ENCODE measurements at regions not wholly inside any gene's neighbourhood (a gene's known extent, or its start where the extent isn't known, plus 50 kb on each side); places are given as distances from the start of the nearest gene placed in this dataset.

DNA sequence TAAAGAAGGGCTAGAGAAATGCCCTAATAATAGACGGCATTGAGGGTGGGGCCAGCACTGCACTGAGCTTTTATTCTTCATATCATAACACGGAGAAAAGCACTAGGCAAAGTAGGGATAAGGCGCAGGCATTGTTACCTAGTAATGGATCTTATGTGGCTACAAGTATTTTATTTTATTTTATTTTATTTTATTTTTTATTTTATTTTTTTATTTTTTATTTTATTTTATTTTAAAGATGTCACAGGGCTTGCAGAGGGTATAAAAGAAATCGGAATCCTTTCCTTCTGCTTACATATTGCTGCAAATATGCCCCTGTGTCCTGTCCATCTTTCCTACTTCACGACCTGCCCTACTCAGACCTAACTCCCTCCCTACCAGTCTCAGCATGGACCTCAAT, 452.0 kb upstream of the KIRREL3 start:
- DNase-seq, result no peak

DNA sequence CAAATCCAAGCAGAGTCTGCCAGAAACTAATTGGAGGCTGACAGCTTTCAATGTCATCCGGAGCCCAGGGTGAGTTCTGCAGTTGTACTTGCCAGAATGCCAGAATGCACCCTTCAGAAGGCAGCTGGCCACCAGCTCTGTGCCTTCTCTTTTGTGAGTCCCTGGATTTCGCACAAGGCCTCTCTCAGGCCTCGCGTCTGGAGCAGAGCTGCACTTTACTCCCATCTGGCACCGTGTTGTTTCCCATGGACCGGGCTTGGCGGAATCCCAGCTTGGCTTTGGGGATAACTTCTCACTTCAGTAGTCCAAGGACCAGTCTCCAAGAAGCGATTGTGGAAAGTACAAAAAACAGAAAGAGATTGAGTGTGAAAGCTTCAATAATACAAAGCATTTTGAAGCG, 451.3 kb upstream of the KIRREL3 start:
- DNase-seq, result no peak

DNA sequence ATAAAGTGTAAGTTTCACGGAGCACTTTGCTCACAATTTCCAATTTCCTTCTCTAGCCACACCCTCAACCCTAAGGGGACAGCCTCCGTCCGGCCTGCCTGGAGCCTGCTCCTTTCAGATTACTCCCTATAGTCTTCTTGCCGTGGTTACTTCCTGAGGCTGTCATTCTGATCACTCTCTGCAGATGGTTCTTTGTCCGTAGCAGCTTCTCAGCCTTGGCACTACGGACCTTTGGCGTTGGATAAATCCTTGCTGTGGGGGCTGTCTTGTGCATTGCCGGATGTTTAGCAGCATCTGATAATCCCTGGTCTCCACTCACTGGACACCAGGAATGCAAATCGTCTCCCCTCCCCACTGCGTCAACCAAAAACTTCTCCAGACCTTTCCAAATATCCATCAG, 447.5 kb upstream of the KIRREL3 start:
- no peak for DNase-seq

DNA sequence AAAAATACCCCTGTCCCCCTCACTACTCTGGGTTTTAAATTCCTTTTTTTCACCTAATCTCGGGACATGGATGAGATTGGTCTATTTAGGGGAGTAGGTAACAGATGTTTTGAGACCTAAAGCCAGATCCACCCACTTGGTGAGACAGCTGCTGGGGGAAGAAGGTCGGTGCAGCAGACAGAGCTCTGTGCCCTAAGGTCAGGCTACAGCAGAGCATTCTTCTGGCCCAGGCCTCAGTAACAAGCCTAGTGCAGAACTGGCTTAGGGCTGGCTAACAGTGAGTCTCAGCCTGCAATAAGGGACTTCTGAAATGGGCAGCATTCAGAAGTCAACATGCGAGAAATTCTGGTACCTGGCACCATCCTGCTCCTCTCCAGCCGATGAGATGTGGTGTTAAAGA, 444.9 kb upstream of the KIRREL3 start:
- DNase-seq, result no peak

DNA sequence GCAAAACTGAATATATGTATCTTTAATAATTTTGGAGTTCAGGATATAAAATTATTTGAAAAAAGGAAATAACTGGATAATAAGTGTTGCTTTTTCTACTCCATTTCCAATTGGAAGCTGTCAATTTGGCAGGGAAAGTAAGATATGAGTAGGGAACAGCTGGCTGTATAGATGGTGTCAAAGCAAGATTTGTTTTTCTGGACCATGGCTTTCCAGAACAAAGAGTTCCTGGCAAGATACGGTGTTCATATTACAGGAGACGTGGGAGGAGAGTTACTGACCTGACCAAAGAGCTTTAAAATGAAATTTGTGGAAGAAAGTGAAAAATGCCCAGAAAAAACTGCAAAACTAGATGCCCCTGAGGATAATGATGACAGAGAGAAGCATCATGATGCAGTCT, 442.7 kb upstream of the KIRREL3 start:
- no peak for DNase-seq

DNA sequence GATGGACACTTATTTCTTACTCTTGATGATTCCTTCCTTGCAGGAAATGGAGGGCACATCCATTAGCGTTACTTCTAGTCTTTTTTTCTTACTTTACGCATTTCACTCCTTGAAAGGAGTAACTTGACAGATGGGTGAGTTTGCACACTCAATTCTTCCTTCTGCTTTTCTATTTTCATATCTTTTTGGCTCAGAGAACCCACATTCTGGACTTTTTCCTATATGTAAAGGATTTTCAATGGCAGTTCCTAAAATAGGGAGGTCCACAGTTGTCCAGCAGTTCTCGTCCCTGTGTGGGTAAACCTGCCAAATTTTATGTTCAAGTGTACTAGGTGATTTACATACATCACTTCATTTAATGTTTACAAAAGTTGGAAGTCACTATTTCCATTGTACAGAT, 440.0 kb upstream of the KIRREL3 start:
- no peak for DNase-seq

DNA sequence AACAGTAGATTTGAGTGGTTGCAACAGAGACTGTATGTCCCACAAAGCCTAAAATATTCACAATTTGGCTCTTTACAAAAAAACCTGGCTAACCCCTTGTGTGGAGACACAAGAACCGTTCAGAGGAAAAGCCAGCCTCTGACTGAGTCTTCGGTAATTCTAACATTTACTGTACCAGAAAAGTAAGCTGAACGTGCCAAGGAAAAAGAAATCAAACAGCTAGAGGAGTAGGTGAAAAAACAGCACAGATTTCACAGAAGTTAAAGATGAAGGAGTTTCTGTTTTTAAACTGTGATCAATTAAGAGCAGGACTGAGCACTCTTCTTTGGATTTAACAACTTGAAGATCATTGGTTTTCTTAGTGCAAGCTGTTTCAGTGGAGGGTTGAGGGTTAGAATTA, 424.7 kb upstream of the KIRREL3 start:
- DNase-seq, result no peak

DNA sequence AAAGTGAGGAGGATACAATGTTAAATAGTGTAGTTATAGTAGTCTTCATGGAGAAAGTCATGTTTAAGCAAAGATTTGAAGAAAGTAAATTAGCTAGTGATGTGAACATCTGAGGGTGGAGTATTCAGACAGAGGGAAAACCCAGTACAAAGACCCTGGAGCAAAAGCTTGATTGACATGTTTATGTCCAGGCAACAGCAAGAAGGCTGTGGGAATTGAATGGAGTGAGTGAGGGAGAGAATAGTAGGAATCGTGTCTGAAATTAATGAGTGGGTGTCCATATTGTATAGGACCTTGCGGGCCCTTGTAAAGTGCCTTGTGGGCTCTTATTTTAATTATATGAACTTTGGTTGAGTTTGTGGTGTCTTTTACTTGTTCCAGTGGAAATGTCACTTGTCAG, 424.1 kb upstream of the KIRREL3 start:
- no peak for DNase-seq

DNA sequence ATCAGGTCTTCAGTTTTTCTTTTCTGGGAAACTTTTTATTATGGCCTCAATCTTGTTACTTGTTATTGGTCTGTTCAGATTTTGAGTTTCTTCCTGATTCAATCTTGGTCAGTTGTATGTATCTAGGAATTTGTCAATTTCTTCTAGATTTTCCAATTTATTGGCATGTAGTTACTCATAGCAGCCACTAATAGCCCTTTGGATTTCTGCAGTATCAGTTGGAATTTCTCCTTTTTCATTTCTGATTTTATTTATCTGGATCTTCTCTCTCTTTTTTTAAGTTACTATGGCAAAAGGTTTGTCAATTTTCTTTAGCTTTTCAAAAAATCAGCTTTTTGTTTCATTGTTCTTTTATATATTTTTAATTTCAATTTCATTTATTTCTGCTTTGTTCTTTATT, 419.6 kb upstream of the KIRREL3 start:
- DNase-seq, result no peak

DNA sequence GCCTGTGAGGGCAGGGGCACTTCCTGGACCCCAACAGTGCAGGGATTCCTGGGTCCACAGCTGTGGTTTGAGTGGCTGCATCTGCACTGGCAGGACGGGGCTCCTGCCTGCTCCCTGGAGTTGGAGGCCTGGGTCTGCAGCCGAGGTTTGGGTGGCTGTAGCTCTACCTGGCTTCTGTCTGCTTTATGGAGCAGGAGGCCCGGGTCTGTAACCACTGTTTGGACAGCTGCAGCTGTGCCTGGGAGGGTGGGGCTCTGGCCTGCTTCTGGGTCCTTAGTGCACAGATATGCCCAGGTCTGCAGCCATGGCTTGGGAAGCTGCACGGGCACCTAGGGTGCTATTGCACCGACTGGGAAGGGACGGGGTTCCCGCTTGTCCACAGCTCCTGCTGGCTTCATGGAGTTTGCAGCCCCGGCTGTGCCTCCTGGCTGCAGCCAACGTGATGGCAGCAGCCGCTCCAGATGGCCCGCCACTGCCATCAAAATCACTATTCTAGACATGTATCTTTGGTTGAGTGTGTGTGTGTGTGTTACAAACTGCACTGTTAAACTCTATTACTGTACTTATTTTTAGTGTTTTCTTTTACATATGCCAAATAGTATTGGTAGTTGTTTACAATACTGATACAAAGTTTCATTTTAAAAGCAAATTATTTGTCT, 412.3 kb upstream of the KIRREL3 start:
- DNase-seq, result no peak

- no peak for DNase-seq
Observed at GRCh38 chr11:127412234-127412633, 411.7 kb upstream of the KIRREL3 start.

GRCh38 chr11:127411283-127411682, 410.7 kb upstream of the KIRREL3 start:
- DNase-seq, result no peak

DNA sequence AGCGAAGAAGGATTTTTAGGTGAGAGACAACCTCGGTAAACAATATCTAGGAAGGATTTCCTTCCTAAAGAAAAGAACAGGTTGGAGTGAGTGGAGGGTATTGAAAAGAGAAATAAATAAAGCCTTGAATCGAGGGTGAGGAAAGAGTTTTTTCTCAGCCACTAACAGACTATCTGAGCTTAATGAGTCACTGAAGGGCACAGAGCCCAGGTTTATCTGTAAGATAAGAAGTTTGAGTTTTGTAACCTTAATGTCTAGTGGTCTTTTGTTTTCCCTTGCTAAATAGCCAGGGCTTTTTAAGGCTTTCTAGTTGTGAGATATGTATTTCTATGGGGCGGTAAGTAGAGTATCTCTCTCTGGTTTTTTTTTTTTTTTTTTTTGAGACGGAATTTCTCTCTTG, 394.5 kb upstream of the KIRREL3 start:
- no peak for DNase-seq

DNA sequence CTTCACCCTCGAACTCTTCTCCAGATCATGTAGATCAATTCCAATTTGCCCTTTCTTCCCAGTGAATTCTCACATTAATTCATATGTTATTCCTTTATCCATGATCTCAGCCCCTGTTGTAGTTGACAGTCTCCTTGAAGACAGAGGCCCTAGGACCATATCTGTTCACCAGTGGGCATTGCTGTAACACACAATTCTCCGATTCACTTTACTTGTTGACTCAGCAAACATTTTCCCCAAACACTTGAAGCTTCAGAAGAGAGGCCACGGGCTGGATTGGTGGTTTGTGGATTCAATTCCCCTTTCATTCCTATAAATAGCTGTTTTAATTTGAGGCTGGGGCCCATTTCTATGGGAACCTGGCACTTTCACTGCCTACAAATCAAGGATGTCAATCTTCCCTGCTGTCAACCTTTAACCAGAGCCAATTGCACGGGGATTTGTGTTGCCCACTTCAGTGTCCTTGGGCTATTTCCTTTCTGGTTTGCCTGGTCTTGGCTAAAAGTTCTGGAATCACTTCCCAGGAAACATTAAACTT, 393.0 kb upstream of the KIRREL3 start:
- no peak for DNase-seq

- no peak for DNase-seq
Observed at GRCh38 chr11:127392575-127392974, 392.0 kb upstream of the KIRREL3 start.

DNA sequence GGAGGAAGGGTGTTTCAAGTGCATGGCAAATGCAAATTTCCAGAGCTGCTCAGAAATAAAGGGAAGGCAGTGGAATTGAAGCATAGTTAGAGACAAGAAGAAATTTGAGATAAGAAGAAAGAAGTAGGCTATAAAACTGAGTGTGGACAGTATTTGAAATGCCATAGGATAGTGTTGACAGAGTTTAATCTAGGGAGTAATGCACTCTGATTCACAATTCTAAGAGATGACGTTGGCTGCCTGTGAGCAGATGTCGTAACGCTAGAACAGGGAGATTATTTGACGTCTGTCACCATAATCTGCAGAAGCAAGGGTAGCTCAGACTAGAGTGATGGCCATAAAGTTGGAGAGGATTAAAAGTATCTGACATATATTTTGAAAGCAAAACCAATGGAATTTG, 389.9 kb upstream of the KIRREL3 start:
- no peak for DNase-seq

DNA sequence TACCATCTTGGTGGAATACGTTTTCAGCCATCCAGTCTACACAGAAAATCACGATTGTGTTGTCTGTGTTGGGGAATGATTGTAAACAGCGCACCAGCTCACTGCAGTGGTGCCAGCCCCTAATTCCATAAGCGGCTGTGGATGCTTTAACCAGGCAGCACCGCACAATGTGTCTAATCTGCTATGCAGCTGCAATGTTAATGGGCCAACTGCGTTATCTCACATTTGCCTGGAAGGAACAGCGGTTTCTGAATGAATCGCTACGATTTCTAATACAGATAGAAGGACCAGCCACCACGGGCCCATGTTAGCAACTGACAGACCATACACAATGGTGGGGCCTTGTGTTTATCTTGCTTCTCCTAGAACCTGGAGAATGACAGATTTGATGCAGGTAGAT, 384.5 kb upstream of the KIRREL3 start:
- no peak for DNase-seq

DNA sequence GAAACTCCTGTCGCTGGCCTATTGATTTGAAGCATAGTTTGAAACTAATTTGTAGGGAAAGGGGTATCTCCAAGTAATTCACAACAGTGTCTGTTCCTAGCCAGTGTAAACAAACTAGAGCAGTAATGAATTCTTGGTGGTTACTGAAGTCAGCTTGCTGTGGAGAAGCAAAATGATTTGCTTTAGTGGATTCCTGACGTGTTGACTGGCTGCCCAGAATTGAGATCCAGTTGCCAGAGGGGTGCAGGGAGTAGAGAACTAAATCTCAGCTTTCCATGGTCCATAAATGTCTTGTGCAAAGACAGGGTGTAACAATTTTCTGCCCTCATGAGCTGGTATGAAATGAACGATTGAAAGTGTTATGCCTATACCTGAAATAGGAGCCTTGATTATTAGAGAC, 382.5 kb upstream of the KIRREL3 start:
- DNase-seq, result no peak

DNA sequence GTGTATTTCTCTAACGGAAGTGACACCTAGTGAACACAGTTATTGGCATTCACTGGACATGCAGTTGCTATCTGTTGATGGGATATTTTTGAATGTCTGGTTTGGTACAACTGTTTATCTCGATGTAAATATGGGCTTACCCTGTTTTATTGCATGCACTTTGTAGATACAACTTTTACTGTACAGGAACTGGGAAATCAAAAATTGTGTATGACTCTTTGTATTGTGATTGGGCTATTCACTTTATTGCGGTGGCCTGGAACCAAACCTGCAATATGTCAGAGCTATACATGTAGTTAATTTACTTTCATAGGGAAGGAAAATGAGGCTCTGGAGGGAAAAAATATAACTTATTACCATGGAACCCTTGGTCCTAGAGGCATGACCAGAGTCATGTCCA, 380.7 kb upstream of the KIRREL3 start:
- no peak for DNase-seq

GRCh38 chr11:127379686-127380085, 379.1 kb upstream of the KIRREL3 start:
- DNase-seq, result no peak

DNA sequence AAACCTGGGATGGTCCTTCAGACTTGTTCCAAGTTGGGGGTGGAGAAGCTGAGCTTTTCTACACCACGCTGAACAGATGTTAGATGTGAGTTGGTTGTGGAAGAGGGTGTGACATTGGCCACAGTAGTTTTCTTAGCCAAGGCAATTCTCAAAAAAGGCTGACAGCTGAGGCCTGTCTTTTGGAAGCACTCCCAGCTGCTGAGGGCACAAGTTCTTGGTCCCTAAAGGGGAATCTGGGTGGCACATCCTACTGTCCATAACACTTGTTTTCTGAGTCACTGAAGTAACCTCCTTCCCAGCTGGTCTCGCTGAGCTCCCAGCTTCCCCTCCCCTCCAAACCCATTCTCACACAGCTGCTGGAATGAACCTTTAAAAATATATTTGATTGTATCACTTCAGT, 375.7 kb upstream of the KIRREL3 start:
- DNase-seq, result no peak

- DNase-seq, result no peak
Observed at GRCh38 chr11:127369356-127369755, 368.8 kb upstream of the KIRREL3 start.

DNA sequence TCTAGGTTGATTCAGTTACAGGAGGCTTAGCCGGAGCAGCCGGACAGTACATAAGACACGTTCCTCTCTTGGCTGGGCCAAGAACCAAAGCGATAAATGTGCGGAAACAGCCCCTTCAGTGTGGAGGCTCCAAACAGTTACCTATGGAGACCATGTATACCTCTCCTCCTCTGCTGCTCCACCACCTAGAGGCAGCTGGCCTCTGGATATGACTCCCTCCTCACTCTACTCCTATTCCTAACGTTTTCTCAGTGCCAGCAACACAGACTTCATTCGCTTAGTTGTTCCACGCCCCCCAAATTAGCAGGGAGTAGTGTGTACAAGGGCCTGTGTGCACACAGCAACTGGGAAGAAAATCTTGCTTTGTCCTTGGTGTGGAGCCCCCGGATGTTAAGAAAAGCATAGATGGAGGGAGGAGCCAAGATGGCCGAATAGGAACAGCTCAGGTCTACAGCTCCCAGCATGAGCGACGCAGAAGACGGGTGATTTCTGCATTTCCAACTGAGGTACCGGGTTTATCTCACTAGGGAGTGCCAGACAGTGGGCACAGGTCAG, 362.3 kb upstream of the KIRREL3 start:
- DNase-seq, result no peak

GRCh38 chr11:127358160-127358559, 357.6 kb upstream of the KIRREL3 start:
- no peak for DNase-seq

DNA sequence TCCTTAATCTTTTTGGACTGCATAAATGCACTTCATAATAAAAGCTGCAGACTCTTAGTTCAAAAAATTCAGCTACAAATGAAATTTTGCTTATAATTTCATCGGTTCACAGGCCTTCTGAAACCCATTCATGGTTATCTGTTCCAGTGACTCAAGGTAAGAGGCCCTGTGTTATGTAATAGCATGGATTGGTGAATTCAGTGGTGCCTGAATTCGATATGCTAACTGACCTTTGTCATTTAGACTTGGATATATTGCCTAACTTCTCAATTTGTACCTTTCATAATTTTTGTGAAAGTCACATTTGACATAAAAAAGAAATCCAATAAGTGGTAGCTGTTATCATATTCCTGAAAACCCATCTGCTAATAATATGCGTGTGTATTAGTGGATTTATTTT, 349.9 kb upstream of the KIRREL3 start:
- DNase-seq, result no peak

Data from KG1 (cell line).